ENCODE measurements at regions not wholly inside any gene's neighbourhood (a gene's known extent, or its start where the extent isn't known, plus 50 kb on each side); places are given as distances from the start of the nearest gene placed in this dataset.

DNA sequence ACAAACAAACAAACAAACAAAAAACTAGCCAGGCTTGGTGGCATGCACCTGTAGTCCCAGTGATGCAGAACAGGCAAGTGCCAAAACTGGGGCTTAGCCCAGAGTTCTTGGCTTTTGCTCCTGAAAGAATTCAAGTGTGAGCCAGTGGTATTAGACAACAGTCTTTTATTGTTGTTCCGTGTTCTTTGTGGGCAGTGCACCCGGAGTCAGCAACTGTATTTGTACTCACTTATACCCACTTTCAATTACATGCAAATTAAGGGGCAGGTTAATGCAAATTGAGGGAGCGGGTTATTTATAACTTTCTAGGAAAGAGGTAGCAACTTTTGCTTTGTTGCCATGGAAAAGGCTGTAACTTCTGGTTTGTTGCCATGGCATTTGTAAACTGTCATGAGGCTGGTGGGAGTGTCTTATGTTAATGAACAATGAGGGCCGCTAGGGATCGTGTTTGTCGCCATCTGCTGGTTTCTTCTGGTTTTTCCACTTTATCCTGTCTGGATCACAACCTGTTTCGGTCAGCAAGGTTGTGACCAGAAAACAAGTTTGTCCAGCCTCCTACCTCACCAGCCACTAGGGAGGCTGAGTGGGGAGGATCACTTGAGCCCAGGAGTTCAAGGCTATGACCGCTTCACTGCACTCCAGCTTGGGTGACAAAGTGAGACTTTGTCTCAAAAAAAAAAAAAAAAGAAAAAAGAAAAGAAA is 88.8 kb upstream of the ESX1 start:
- TF ChIP-seq, protein P1, sequence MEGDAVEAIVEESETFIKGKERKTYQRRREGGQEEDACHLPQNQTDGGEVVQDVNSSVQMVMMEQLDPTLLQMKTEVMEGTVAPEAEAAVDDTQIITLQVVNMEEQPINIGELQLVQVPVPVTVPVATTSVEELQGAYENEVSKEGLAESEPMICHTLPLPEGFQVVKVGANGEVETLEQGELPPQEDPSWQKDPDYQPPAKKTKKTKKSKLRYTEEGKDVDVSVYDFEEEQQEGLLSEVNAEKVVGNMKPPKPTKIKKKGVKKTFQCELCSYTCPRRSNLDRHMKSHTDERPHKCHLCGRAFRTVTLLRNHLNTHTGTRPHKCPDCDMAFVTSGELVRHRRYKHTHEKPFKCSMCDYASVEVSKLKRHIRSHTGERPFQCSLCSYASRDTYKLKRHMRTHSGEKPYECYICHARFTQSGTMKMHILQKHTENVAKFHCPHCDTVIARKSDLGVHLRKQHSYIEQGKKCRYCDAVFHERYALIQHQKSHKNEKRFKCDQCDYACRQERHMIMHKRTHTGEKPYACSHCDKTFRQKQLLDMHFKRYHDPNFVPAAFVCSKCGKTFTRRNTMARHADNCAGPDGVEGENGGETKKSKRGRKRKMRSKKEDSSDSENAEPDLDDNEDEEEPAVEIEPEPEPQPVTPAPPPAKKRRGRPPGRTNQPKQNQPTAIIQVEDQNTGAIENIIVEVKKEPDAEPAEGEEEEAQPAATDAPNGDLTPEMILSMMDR (IDR thresholded peaks at IDR 0.05), result no peak
- TF ChIP-seq NFYB (CRISPR knock-in tag; conservative IDR thresholded peaks at IDR 0.05; ENCODE audit: low read depth), result no peak
- TF ChIP-seq JUN (CRISPR knock-in tag; IDR thresholded peaks at IDR 0.05), result no peak
- TF ChIP-seq NFE2L1 (CRISPR knock-in tag; IDR thresholded peaks at IDR 0.05), result no peak
